PC-9 (cell line): ENCODE measurements at regions not wholly inside any gene's neighbourhood (a gene's known extent, or its start where the extent isn't known, plus 50 kb on each side); places are given as distances from the start of the nearest gene placed in this dataset.

Source experiments
- CTCF ChIP-seq: fragments of 200-600 bp; sonication (generic); conservative IDR thresholded peaks from 2 replicates; pipeline ENCODE4 v1.6.1; 2017; ENCODE audit warnings: mixed run types, antibody characterized with exemption, mild to moderate bottlenecking, moderate library complexity
- EZH2 ChIP-seq: fragments of 200-600 bp; sonication (generic); IDR thresholded peaks from 2 replicates; pipeline ENCODE4 v1.8.0; 2017; ENCODE audit warnings: antibody characterized with exemption, low read depth

- TF ChIP-seq CTCF = no peak
- no peak for TF ChIP-seq EZH2
Observed at GRCh38 chr11:128405112-128405511, 182.2 kb downstream of the ETS1 start.
